Coronary artery (tissue), 2 donors: ENCODE measurements at regions not wholly inside any gene's neighbourhood (a gene's known extent, or its start where the extent isn't known, plus 50 kb on each side); places are given as distances from the start of the nearest gene placed in this dataset.

ENCODE experiments used
- DNase-seq: peaks from one replicate; pipeline ENCODE4 v3.0.0-alpha.2; 2017; ENCODE audit warnings: low spot score
- H3K27ac ChIP-seq, 2 donors: fragments of 200-600 bp; sonication (generic); one replicate each; pipeline ENCODE4 v1.5.1; 2016 to 2019
- H3K4me3 ChIP-seq: fragments of 200-600 bp; sonication (generic); 2 replicates; pipeline ENCODE4 v1.5.1; 2016; ENCODE audit warnings: mild to moderate bottlenecking, moderate library complexity
- TF ChIP-seq, protein P1 (sequence below): fragments of 200-600 bp; sonication (generic); IDR thresholded peaks from one replicate; pipeline ENCODE4 v1.5.1; 2019; ENCODE audit warnings: antibody characterized with exemption

DNA sequence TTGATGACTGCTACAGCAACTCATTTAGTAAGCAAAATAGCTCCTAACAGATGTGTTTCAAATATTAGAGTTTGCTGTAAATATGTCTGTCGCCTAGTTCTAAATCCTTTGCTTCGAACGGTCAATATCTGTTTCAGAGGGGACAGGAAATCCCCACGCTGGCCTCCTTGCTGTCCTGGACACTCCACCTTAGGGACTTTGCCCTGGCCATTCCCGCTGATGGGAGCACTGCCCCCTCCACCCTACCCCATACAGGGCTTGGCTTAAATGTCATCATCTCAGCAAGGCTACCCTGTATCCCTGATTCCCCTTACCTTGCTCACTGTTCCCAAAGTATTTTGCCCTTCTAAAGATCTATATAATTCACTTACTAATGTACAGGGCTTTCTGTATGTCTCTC, 86.1 kb upstream of the HIVEP3 start:
- TF ChIP-seq, protein P1, sequence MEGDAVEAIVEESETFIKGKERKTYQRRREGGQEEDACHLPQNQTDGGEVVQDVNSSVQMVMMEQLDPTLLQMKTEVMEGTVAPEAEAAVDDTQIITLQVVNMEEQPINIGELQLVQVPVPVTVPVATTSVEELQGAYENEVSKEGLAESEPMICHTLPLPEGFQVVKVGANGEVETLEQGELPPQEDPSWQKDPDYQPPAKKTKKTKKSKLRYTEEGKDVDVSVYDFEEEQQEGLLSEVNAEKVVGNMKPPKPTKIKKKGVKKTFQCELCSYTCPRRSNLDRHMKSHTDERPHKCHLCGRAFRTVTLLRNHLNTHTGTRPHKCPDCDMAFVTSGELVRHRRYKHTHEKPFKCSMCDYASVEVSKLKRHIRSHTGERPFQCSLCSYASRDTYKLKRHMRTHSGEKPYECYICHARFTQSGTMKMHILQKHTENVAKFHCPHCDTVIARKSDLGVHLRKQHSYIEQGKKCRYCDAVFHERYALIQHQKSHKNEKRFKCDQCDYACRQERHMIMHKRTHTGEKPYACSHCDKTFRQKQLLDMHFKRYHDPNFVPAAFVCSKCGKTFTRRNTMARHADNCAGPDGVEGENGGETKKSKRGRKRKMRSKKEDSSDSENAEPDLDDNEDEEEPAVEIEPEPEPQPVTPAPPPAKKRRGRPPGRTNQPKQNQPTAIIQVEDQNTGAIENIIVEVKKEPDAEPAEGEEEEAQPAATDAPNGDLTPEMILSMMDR, result no peak
- H3K27ac ChIP-seq, result no peak overlapping the region

DNA sequence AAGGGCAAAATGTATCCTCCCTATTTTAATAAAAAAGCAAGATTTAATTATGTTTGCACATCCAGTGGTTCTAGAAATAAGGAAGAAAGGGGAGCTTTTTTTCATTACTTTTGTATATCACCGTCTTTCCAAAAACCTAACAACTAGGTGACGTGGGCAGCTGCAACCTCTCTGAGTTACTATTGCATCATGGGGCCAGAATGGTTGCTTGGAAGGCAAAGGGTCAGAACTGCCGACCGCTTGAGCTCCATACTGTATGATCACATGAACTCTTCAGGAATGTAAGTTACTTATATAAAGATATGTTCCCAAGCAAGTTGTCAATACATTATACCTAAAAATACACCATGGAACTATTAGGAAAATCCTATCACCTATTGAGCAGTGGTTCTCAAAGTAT, 85.6 kb upstream of the HIVEP3 start:
- no peak overlapping the region for H3K27ac ChIP-seq
- DNase-seq, result no peak
- TF ChIP-seq, protein P1, result no peak
- H3K4me3 ChIP-seq, result no peak overlapping the region

More for the DNA sequence above, 86.1 kb upstream of the HIVEP3 start:
- H3K4me3 ChIP-seq, result no peak overlapping the region
- DNase-seq, result no peak

DNA sequence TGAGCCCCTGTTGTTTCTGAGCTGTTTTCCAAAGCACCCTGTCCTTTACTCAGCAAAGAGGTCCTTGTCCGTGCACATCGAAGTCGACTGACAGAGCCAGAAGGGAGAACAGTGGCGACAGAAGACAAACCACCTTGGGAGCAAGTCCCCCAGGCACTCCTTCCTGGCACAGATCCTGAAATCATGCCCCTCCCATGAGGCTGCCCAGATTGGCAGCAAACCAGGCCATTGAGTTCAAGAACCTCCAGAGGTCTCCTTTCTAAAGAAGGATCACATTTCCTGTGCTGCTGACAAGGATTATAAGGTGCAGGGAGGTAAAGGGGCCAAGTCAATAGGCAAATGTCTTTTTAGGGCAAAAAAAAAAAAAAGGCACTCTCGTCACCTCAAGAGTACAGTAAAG, 84.7 kb upstream of the HIVEP3 start:
- no peak for DNase-seq
- H3K4me3 ChIP-seq, result no peak overlapping the region
- H3K27ac ChIP-seq, result no peak overlapping the region
- TF ChIP-seq, protein P1, result no peak

DNA sequence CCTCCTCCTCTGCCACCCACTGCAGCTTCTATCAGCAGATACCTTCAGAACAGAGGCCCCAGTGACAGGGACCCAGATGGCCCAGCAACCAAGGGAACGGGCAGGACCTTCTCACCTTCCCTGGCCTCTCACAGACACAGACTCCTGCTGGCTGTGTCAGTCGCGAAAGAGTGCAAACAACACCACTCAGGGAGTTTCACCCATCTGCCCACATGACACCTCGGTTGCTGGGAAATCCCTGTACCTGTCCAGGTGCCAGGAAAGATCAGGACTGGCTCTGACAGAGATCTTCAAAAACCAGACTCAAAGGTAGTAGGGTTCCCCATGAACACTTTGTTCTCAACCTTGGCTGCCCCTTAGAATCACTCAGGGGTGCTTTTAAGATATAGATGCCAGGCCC, 83.5 kb upstream of the HIVEP3 start:
- Histone ChIP-seq H3K27ac (no peak overlapping the region), H3K4me3 (no peak overlapping the region)
- DNase-seq, result no peak

DNA sequence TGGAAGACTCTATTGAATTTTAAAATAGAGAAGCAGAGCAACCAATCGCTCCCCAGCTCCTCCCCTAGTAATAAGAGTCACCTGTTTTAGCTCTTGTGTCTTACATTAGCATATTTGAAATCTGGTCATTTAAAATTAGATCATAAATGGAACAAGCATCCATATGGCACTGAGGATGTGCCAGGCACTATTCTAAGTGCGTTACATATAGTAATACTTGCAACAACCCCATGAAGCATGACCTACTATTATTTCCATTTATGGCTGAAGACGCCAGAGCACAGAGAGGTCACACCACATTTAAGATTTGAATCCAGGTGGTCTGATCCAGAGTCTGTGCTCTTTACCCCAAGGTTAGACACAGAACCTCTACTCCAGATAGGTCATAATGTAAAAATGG, 82.0 kb upstream of the HIVEP3 start:
- H3K27ac ChIP-seq, result no peak overlapping the region
- DNase-seq, result no peak
- no peak overlapping the region for H3K4me3 ChIP-seq
- TF ChIP-seq, protein P1, result no peak

More for the DNA sequence above, 83.5 kb upstream of the HIVEP3 start:
- TF ChIP-seq, protein P1, result no peak

DNA sequence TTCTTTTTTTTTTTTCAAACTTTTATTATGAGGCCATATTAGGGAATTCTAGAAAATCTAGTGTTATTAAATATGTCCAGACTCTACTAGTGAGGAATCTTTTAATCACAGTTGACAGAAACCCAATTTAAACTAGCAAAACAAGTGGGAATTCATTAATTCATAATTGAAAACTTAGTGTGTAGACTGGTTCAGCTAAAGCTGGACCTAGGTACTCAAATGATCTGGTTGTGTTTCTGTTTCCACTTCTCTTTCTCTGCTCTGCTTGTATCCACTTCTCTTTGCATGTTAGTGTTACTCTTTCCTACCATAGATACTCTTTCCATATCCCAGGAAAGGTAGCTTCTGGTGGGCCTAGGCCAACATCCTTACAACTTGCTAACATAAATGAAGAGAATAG, 81.2 kb upstream of the HIVEP3 start:
- TF ChIP-seq, protein P1, result no peak
- no peak overlapping the region for H3K27ac ChIP-seq
- H3K4me3 ChIP-seq, result no peak overlapping the region
- no peak for DNase-seq

DNA sequence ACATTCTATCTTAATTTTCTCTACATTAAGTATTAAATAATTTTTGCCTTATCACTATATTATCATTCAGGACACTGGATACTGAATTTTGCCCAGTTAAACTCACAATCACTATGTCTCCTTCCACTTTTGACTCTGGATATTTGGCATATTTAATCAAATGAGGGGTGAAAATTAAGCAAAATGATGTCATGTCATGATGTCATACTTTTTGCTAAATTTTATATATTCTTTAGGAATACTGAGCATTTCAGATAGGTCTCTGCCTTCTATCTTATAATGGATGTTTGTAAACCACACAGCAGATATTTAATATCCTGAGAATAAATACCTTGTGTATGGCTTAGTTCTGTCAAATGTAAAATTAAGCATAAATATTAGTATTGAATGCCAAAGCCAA, 79.5 kb upstream of the HIVEP3 start:
- no peak for DNase-seq
- H3K4me3 ChIP-seq, result no peak overlapping the region
- TF ChIP-seq, protein P1, result no peak
- H3K27ac ChIP-seq, result no peak overlapping the region
